ENCODE measurements at regions not wholly inside any gene's neighbourhood (a gene's known extent, or its start where the extent isn't known, plus 50 kb on each side); places are given as distances from the start of the nearest gene placed in this dataset.

GRCh38 chr22:49677495-49677889 lies 150.2 kb downstream of the BRD1 start:
- BruUV-seq (replicated peaks): no TSS peak
- Histone ChIP-seq H3K27me3 (ENCODE audit: control insufficient read depth, insufficient read depth, low read length) (peaks cover 7% of the 10 kb centered on the region), H3K27ac (ENCODE audit: low read length) (no peak overlapping the region), H3K9me3 (ENCODE audit: control insufficient read depth, insufficient read depth, low read depth, low read length) (no peaks in the 10 kb centered on the region), H3K36me3 (ENCODE audit: control insufficient read depth, insufficient read depth, low read length) (no peaks in the 10 kb centered on the region), H3K4me1 (ENCODE audit: control insufficient read depth, insufficient read depth, low read length) (no peaks in the 10 kb centered on the region), H3K4me3 (ENCODE audit: low read depth in 2 of 2, low read length in 2 of 2) (no peak overlapping the region)
- intact Hi-C loops (cut with micrococcal nuclease; ENCODE audit: unreplicated experiment) (no loop called here), in situ Hi-C loops (cut with HindIII; ENCODE audit: low pct_unique_long_range_greater_than_20kb, low sequenced_read_pairs) (no loop called here)
- ChIA-PET CTCF (no interaction called here), POLR2A (no interaction called here)
- ATAC-seq (no peak), DNase-seq (ENCODE audit: low read depth, low spot score) (no peak)
- TF ChIP-seq REST (IDR thresholded peaks at IDR 0.05; ENCODE audit: insufficient read depth in 1 of 2, low read depth in 2 of 2, low read length in 1 of 2): no peak
- TF ChIP-seq POLR2AphosphoS5 (IDR thresholded peaks at IDR 0.05; ENCODE audit: low read depth, low read length): no peak
- no peak for TF ChIP-seq SIN3A (IDR thresholded peaks at IDR 0.05; ENCODE audit: borderline replicate concordance, insufficient read depth, low read depth, low read length)
- no peak for TF ChIP-seq TCF7L2 (IDR thresholded peaks at IDR 0.05; ENCODE audit: low read depth, low read length)
- no peak for TF ChIP-seq CTCF (IDR thresholded peaks at IDR 0.05)

GRCh38 chr22:49676783-49677494 lies 150.7 kb downstream of the BRD1 start:
- no peaks in the 10 kb centered on the region for H3K9me3 ChIP-seq (ENCODE audit: control insufficient read depth, insufficient read depth, low read depth, low read length)
- BruUV-seq (replicated peaks): no TSS peak
- CTCF ChIA-PET: no interaction called here
- no peak overlapping the region for H3K4me3 ChIP-seq (ENCODE audit: low read depth in 2 of 2, low read length in 2 of 2)
- no peaks in the 10 kb centered on the region for H3K4me1 ChIP-seq (ENCODE audit: control insufficient read depth, insufficient read depth, low read length)
- H3K27me3 ChIP-seq (ENCODE audit: control insufficient read depth, insufficient read depth, low read length): peaks cover 7% of the 10 kb centered on the region
- no peak overlapping the region for H3K27ac ChIP-seq (ENCODE audit: low read length)
- POLR2A ChIA-PET: no interaction called here
- H3K36me3 ChIP-seq (ENCODE audit: control insufficient read depth, insufficient read depth, low read length): no peaks in the 10 kb centered on the region
- ATAC-seq (no peak), DNase-seq (ENCODE audit: low read depth, low spot score) (no peak)
- no peak for TF ChIP-seq TCF7L2 (IDR thresholded peaks at IDR 0.05; ENCODE audit: low read depth, low read length)
- no peak for TF ChIP-seq POLR2AphosphoS5 (IDR thresholded peaks at IDR 0.05; ENCODE audit: low read depth, low read length)
- no peak for TF ChIP-seq REST (IDR thresholded peaks at IDR 0.05; ENCODE audit: insufficient read depth in 1 of 2, low read depth in 2 of 2, low read length in 1 of 2)
- TF ChIP-seq CTCF (IDR thresholded peaks at IDR 0.05): no peak
- TF ChIP-seq SIN3A (IDR thresholded peaks at IDR 0.05; ENCODE audit: borderline replicate concordance, insufficient read depth, low read depth, low read length): no peak
- in situ Hi-C loops (cut with HindIII; ENCODE audit: low pct_unique_long_range_greater_than_20kb, low sequenced_read_pairs) (no loop called here), intact Hi-C loops (cut with micrococcal nuclease; ENCODE audit: unreplicated experiment) (no loop called here)

All from Panc1 (cell line).